ENCODE measurements at regions not wholly inside any gene's neighbourhood (a gene's known extent, or its start where the extent isn't known, plus 50 kb on each side); places are given as distances from the start of the nearest gene placed in this dataset.

DNA sequence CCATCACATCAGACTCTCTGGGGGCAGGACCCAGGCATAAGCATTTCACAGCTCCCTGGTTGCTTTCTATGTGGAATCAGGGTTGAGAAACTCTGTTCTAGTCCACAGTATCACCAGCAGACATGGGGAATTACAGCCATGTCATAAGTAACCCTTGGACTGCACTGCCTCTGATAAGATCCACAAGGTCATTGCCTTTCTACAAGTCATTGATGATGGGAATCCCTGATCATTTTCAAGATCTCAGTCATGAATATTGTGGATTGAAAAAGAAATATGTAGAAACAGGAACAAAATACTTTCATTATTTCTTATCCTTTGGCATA, 304.1 kb downstream of the KLF6 start:
- ChIA-PET CTCF (no interaction called here), POLR2A (no interaction called here)
- H3K9ac ChIP-seq (replicated peaks; ENCODE audit: extremely low read depth, insufficient read depth, low read length) = no peak overlapping the region
- H3K36me3 ChIP-seq (ENCODE audit: control insufficient read depth in 2 of 2, extremely low read depth in 1 of 2, insufficient read depth in 2 of 2, low read length in 2 of 2) = no peaks in the 10 kb centered on the region
- no peak overlapping the region for H3K4me3 ChIP-seq (replicated peaks in 1 of 3; ENCODE audit: insufficient read depth in 1 of 3, low read depth in 1 of 3, low read length in 3 of 3)
- no peaks in the 10 kb centered on the region for H3K9me3 ChIP-seq (replicated peaks; ENCODE audit: control insufficient read depth, insufficient read depth, low read length)
- DNase-seq (ENCODE audit: low read depth, low spot score) = no peak
- H4K20me1 ChIP-seq (replicated peaks; ENCODE audit: control insufficient read depth, extremely low read depth, insufficient read depth, low read length) = no peaks in the 10 kb centered on the region
- peaks cover 9% of the 10 kb centered on the region for H3K4me1 ChIP-seq (ENCODE audit: control insufficient read depth, extremely low read depth, insufficient read depth, low read length)
- no peaks in the 10 kb centered on the region for H3K9me1 ChIP-seq (replicated peaks; ENCODE audit: control insufficient read depth, extremely low read depth, insufficient read depth, low read length)
- H3K27me3 ChIP-seq (ENCODE audit: control insufficient read depth in 2 of 2, insufficient read depth in 2 of 2, low read length in 2 of 2) = peaks cover 0 to 2% of the 10 kb centered on the region in 2 experiments
- H2AFZ ChIP-seq (ENCODE audit: low read depth, low read length) = no peak overlapping the region
- H3K27ac ChIP-seq (ENCODE audit: insufficient read depth, low read depth, low read length) = no peak overlapping the region
- TF ChIP-seq, protein P1, sequence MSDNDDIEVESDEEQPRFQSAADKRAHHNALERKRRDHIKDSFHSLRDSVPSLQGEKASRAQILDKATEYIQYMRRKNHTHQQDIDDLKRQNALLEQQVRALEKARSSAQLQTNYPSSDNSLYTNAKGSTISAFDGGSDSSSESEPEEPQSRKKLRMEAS (IDR thresholded peaks at IDR 0.05; ENCODE audit: insufficient read depth, insufficient read length) = no peak
- TF ChIP-seq MYC (IDR thresholded peaks at IDR 0.05; ENCODE audit: low read depth, low read length) (no peak), EZH2 (IDR thresholded peaks at IDR 0.05; ENCODE audit: borderline replicate concordance, low read depth, low read length, severe bottlenecking) (no peak), JUN (IDR thresholded peaks at IDR 0.05; ENCODE audit: borderline replicate concordance, insufficient read depth, insufficient read length, low read depth) (no peak)
- no TSS peak for BruUV-seq (replicated peaks)
- intact Hi-C loops (cut with micrococcal nuclease) = no loop called here
- no peaks in the 10 kb centered on the region for H3K79me2 ChIP-seq (ENCODE audit: control insufficient read depth, insufficient read depth, low read length)
- dilution Hi-C loops (cut with MboI; ENCODE audit: extremely low pct_ligation_motif_present, low sequenced_read_pairs) = no loop called here
- no peak overlapping the region for H3K4me2 ChIP-seq (ENCODE audit: insufficient read depth, low read length)
- FAIRE-seq = no peak

- no peaks in the 10 kb centered on the region for H4K20me1 ChIP-seq (replicated peaks; ENCODE audit: control insufficient read depth, extremely low read depth, insufficient read depth, low read length)
- H3K4me1 ChIP-seq (ENCODE audit: control insufficient read depth, extremely low read depth, insufficient read depth, low read length) = peaks cover 9% of the 10 kb centered on the region
- no peak overlapping the region for H2AFZ ChIP-seq (ENCODE audit: low read depth, low read length)
- FAIRE-seq (no peak), DNase-seq (ENCODE audit: low read depth, low spot score) (no peak)
- no peak overlapping the region for H3K4me3 ChIP-seq (replicated peaks in 1 of 3; ENCODE audit: insufficient read depth in 1 of 3, low read depth in 1 of 3, low read length in 3 of 3)
- H3K9me3 ChIP-seq (replicated peaks; ENCODE audit: control insufficient read depth, insufficient read depth, low read length) = no peaks in the 10 kb centered on the region
- no peak overlapping the region for H3K4me2 ChIP-seq (ENCODE audit: insufficient read depth, low read length)
- no peaks in the 10 kb centered on the region for H3K36me3 ChIP-seq (ENCODE audit: control insufficient read depth in 2 of 2, extremely low read depth in 1 of 2, insufficient read depth in 2 of 2, low read length in 2 of 2)
- H3K79me2 ChIP-seq (ENCODE audit: control insufficient read depth, insufficient read depth, low read length) = no peaks in the 10 kb centered on the region
- CTCF ChIA-PET = no interaction called here
- no peaks in the 10 kb centered on the region for H3K9me1 ChIP-seq (replicated peaks; ENCODE audit: control insufficient read depth, extremely low read depth, insufficient read depth, low read length)
- dilution Hi-C loops (cut with MboI; ENCODE audit: extremely low pct_ligation_motif_present, low sequenced_read_pairs) (no loop called here), intact Hi-C loops (cut with micrococcal nuclease) (no loop called here)
- H3K27me3 ChIP-seq (ENCODE audit: control insufficient read depth in 2 of 2, insufficient read depth in 2 of 2, low read length in 2 of 2) = peaks cover 0 to 2% of the 10 kb centered on the region in 2 experiments
- BruUV-seq (replicated peaks) = no TSS peak
- POLR2A ChIA-PET = no interaction called here
- TF ChIP-seq FOS (IDR thresholded peaks at IDR 0.05; ENCODE audit: borderline replicate concordance, insufficient read depth, low read length) (no peak), EZH2 (IDR thresholded peaks at IDR 0.05; ENCODE audit: borderline replicate concordance, low read depth, low read length, severe bottlenecking) (no peak), GATA2 (IDR thresholded peaks at IDR 0.05; ENCODE audit: insufficient read depth, insufficient read length, low read depth, low read length) (no peak), MYC (IDR thresholded peaks at IDR 0.05; ENCODE audit: low read depth, low read length) (no peak), POLR2A (IDR thresholded peaks at IDR 0.05; ENCODE audit: low read depth, low read length) (no peak), POLR2AphosphoS5 (IDR thresholded peaks at IDR 0.05; ENCODE audit: insufficient read depth, low read depth, low read length) (no peak), JUN (IDR thresholded peaks at IDR 0.05; ENCODE audit: borderline replicate concordance, insufficient read depth, insufficient read length, low read depth) (no peak)
- TF ChIP-seq, protein P2, sequence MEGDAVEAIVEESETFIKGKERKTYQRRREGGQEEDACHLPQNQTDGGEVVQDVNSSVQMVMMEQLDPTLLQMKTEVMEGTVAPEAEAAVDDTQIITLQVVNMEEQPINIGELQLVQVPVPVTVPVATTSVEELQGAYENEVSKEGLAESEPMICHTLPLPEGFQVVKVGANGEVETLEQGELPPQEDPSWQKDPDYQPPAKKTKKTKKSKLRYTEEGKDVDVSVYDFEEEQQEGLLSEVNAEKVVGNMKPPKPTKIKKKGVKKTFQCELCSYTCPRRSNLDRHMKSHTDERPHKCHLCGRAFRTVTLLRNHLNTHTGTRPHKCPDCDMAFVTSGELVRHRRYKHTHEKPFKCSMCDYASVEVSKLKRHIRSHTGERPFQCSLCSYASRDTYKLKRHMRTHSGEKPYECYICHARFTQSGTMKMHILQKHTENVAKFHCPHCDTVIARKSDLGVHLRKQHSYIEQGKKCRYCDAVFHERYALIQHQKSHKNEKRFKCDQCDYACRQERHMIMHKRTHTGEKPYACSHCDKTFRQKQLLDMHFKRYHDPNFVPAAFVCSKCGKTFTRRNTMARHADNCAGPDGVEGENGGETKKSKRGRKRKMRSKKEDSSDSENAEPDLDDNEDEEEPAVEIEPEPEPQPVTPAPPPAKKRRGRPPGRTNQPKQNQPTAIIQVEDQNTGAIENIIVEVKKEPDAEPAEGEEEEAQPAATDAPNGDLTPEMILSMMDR (IDR thresholded peaks at IDR 0.05; ENCODE audit: extremely low read depth in 1 of 2, insufficient read depth in 1 of 2, low read depth in 1 of 2, low read length in 2 of 2) = no peak
- TF ChIP-seq, protein P1 (IDR thresholded peaks at IDR 0.05; ENCODE audit: insufficient read depth, insufficient read length) = no peak
- no peak overlapping the region for H3K27ac ChIP-seq (ENCODE audit: insufficient read depth, low read depth, low read length)
- no peak overlapping the region for H3K9ac ChIP-seq (replicated peaks; ENCODE audit: extremely low read depth, insufficient read depth, low read length)
Observed at GRCh38 chr10:3480281-3480989, 304.6 kb downstream of the KLF6 start.
